Dedifferentiated amniotic fluid mesenchymal stem cell (primary cell): ENCODE measurements at regions not wholly inside any gene's neighbourhood (a gene's known extent, or its start where the extent isn't known, plus 50 kb on each side); places are given as distances from the start of the nearest gene placed in this dataset.

ENCODE experiments used
- DNase-seq: peaks from one replicate; pipeline ENCODE4 v3.0.0-alpha.2; 2016; ENCODE audit errors: extremely low spot score

GRCh38 chr2:60657673-60658072 lies 98.4 kb upstream of the PAPOLG start:
- DNase-seq, result no peak

GRCh38 chr2:60659026-60659425 lies 97.0 kb upstream of the PAPOLG start:
- no peak for DNase-seq

GRCh38 chr2:60661073-60661738 lies 94.9 kb upstream of the PAPOLG start:
- DNase-seq, result no peak

- DNase-seq, result no peak
These were observed 93.3 kb upstream of the PAPOLG start for GRCh38 chr2:60662781-60663180.

GRCh38 chr2:60671966-60672365 lies 84.1 kb upstream of the PAPOLG start:
- no peak for DNase-seq

- peak; percentile 44 for DNase-seq
These were observed 81.4 kb upstream of the PAPOLG start for GRCh38 chr2:60674524-60675165.

- DNase-seq, result no peak
These were observed 80.8 kb upstream of the PAPOLG start for GRCh38 chr2:60675301-60675700.

GRCh38 chr2:60676706-60677330 lies 79.2 kb upstream of the PAPOLG start:
- no peak for DNase-seq

GRCh38 chr2:60677356-60677755 lies 78.7 kb upstream of the PAPOLG start:
- DNase-seq, result no peak

GRCh38 chr2:60678551-60678950 lies 77.5 kb upstream of the PAPOLG start:
- no peak for DNase-seq

- DNase-seq, result no peak
These were observed 76.9 kb upstream of the PAPOLG start for GRCh38 chr2:60679036-60679780.

- DNase-seq, result no peak
These were observed 62.5 kb upstream of the PAPOLG start for GRCh38 chr2:60693551-60693950.

- DNase-seq, result no peak
These were observed 60.3 kb upstream of the PAPOLG start for GRCh38 chr2:60695793-60696192.

- no peak for DNase-seq
These were observed 56.5 kb upstream of the PAPOLG start for GRCh38 chr2:60699617-60700016.

GRCh38 chr2:60706021-60706420 lies 50.0 kb upstream of the PAPOLG start:
- DNase-seq, result peak; percentile 41
